ENCODE measurements at regions not wholly inside any gene's neighbourhood (a gene's known extent, or its start where the extent isn't known, plus 50 kb on each side); places are given as distances from the start of the nearest gene placed in this dataset.

DNA sequence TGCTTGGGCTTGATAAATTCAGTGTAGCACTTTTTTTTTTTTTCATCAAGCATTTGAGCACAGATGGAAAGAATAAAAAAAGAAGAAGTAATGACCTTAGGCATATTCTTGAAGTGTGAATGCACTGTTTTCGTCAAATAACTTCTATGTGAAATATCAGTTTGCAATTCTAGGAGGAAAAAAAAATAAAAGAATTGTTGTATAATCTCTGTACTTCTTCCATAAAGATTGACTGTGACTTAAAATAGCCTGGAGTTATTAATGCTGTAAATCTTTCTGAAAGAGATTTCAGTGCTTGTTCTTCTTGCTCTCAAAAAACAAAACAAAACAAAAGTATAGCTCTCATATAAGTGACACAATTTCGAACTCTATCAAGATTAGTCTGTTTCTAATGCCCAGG is 536.9 kb upstream of the ZNF608 start:
- H3K4me3 ChIP-seq (ENCODE audit: low read depth in 1 of 3, low read length in 3 of 3), result no peak overlapping the region
- no peaks in the 10 kb centered on the region for H3K36me3 ChIP-seq (ENCODE audit: control insufficient read depth in 4 of 4, insufficient read depth in 3 of 4, low read depth in 1 of 4, low read length in 3 of 4)
- no peaks in the 10 kb centered on the region for H3K9me3 ChIP-seq (ENCODE audit: control insufficient read depth in 4 of 4, low read length in 3 of 4)
- 83% methylated on average over 2 of the region's 2 CpGs for WGBS
- H3K27ac ChIP-seq (ENCODE audit: low read depth in 1 of 2, low read length in 2 of 2), result no peak overlapping the region
- H3K27me3 ChIP-seq (ENCODE audit: control insufficient read depth in 4 of 4, insufficient read depth in 4 of 4, low read length in 3 of 4), result no peaks in the 10 kb centered on the region
- TF ChIP-seq GABPA (IDR thresholded peaks at IDR 0.05 in 1 of 2, conservative IDR thresholded peaks at IDR 0.05 in 1 of 2), result no peak
- no peak for TF ChIP-seq YY1 (IDR thresholded peaks at IDR 0.05)
- no peak for TF ChIP-seq RAD21 (IDR thresholded peaks at IDR 0.05)
- no peak for TF ChIP-seq NR2F2 (IDR thresholded peaks at IDR 0.05)
- no peaks in the 10 kb centered on the region for H3K4me1 ChIP-seq (ENCODE audit: control insufficient read depth in 4 of 4, insufficient read depth in 4 of 4, low read length in 3 of 4)
- no peak overlapping the region for H3K9ac ChIP-seq (ENCODE audit: low read depth in 1 of 2, low read length in 2 of 2)
- DNase-seq (ENCODE audit: low spot score), result no peak

GRCh38 chr5:125286271-125286670 is 539.8 kb upstream of the ZNF608 start:
- DNase-seq (ENCODE audit: low spot score), result no peak
- no peak overlapping the region for H3K27ac ChIP-seq (ENCODE audit: low read depth in 1 of 2, low read length in 2 of 2)
- no peaks in the 10 kb centered on the region for H3K36me3 ChIP-seq (ENCODE audit: control insufficient read depth in 4 of 4, insufficient read depth in 3 of 4, low read depth in 1 of 4, low read length in 3 of 4)
- no peaks in the 10 kb centered on the region for H3K9me3 ChIP-seq (ENCODE audit: control insufficient read depth in 4 of 4, low read length in 3 of 4)
- H3K4me1 ChIP-seq (ENCODE audit: control insufficient read depth in 4 of 4, insufficient read depth in 4 of 4, low read length in 3 of 4), result peaks cover 6 to 20% (median 9%) of the 10 kb centered on the region in 4 donors
- no peak overlapping the region for H3K4me3 ChIP-seq (ENCODE audit: low read depth in 1 of 3, low read length in 3 of 3)
- WGBS, result 81% methylated on average over 4 of the region's 4 CpGs
- no peak overlapping the region for H3K9ac ChIP-seq (ENCODE audit: low read depth in 1 of 2, low read length in 2 of 2)
- no peaks in the 10 kb centered on the region for H3K27me3 ChIP-seq (ENCODE audit: control insufficient read depth in 4 of 4, insufficient read depth in 4 of 4, low read length in 3 of 4)
- TF ChIP-seq FOXA1 (IDR thresholded peaks at IDR 0.05), result no peak
- TF ChIP-seq HNF4G (IDR thresholded peaks at IDR 0.05), result no peak
- TF ChIP-seq SP1 (IDR thresholded peaks at IDR 0.05), result no peak
- TF ChIP-seq GABPA (IDR thresholded peaks at IDR 0.05 in 1 of 2, conservative IDR thresholded peaks at IDR 0.05 in 1 of 2), result no peak

DNA sequence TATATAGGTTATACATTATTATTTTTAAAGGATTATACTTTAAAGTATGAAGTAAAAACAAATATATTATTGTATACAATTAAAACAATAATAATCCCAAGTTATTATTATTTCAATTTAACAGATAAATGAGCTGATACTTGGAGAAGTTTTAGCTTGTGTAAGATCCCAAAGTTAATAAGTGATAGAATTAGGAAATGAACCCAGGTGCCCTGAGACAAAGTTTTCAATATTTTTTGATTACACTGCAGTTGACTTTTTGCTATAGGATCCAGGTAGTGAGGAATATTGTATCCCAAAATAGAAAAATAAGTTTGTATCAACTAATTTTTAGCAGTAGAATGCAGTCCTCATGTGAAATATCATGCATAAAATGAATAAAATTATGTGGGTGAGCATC is 543.2 kb upstream of the ZNF608 start:
- Histone ChIP-seq H3K4me3 (ENCODE audit: low read depth in 1 of 3, low read length in 3 of 3) (no peak overlapping the region), H3K27me3 (ENCODE audit: control insufficient read depth in 4 of 4, insufficient read depth in 4 of 4, low read length in 3 of 4) (no peaks in the 10 kb centered on the region), H3K9ac (ENCODE audit: low read depth in 1 of 2, low read length in 2 of 2) (no peak overlapping the region), H3K36me3 (ENCODE audit: control insufficient read depth in 4 of 4, insufficient read depth in 3 of 4, low read depth in 1 of 4, low read length in 3 of 4) (no peaks in the 10 kb centered on the region), H3K9me3 (ENCODE audit: control insufficient read depth in 4 of 4, low read length in 3 of 4) (no peaks in the 10 kb centered on the region), H3K4me1 (ENCODE audit: control insufficient read depth in 4 of 4, insufficient read depth in 4 of 4, low read length in 3 of 4) (peaks cover 6 to 25% (median 9%) of the 10 kb centered on the region in 4 donors), H3K27ac (ENCODE audit: low read depth in 1 of 2, low read length in 2 of 2) (no peak overlapping the region)
- TF ChIP-seq RAD21 (IDR thresholded peaks at IDR 0.05), result peak in 1 of 2 donors; percentile 13
- TF ChIP-seq JUND (IDR thresholded peaks at IDR 0.05), result no peak
- TF ChIP-seq, protein P1, sequence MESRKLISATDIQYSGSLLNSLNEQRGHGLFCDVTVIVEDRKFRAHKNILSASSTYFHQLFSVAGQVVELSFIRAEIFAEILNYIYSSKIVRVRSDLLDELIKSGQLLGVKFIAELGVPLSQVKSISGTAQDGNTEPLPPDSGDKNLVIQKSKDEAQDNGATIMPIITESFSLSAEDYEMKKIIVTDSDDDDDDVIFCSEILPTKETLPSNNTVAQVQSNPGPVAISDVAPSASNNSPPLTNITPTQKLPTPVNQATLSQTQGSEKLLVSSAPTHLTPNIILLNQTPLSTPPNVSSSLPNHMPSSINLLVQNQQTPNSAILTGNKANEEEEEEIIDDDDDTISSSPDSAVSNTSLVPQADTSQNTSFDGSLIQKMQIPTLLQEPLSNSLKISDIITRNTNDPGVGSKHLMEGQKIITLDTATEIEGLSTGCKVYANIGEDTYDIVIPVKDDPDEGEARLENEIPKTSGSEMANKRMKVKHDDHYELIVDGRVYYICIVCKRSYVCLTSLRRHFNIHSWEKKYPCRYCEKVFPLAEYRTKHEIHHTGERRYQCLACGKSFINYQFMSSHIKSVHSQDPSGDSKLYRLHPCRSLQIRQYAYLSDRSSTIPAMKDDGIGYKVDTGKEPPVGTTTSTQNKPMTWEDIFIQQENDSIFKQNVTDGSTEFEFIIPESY (IDR thresholded peaks at IDR 0.05), result no peak
- peak in 1 of 2 donors; percentile 36 for TF ChIP-seq RXRA (IDR thresholded peaks at IDR 0.05)
- DNase-seq (ENCODE audit: low spot score), result no peak

DNA sequence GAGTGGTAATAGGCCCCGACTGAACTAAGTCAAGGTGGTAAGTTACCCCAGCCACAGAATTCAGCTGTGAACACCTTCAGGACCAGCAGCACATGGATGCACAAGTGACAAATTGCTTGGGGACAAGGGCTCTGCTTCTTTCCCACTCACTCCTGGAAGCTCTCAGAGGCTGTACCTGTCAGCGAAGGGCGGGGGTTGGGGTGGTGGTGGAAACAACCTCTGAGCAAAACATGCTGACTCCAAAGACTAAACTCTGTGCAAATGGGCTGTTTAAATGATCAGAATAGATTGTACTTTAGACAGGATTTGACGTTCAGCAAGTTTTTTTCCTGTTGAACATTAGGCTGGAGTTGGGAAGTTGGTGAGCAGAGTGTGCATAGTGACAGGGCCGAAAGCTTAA is 544.5 kb upstream of the ZNF608 start:
- H3K27ac ChIP-seq (ENCODE audit: low read depth in 1 of 2, low read length in 2 of 2), result no peak overlapping the region
- H3K9me3 ChIP-seq (ENCODE audit: control insufficient read depth in 4 of 4, low read length in 3 of 4), result no peaks in the 10 kb centered on the region
- no peak for DNase-seq (ENCODE audit: low spot score)
- H3K4me1 ChIP-seq (ENCODE audit: control insufficient read depth in 4 of 4, insufficient read depth in 4 of 4, low read length in 3 of 4), result peaks cover 6 to 25% (median 9%) of the 10 kb centered on the region in 4 donors
- no peak overlapping the region for H3K9ac ChIP-seq (ENCODE audit: low read depth in 1 of 2, low read length in 2 of 2)
- H3K27me3 ChIP-seq (ENCODE audit: control insufficient read depth in 4 of 4, insufficient read depth in 4 of 4, low read length in 3 of 4), result no peaks in the 10 kb centered on the region
- WGBS, result 69% methylated on average over 5 of the region's 5 CpGs
- TF ChIP-seq REST (IDR thresholded peaks at IDR 0.05) (no peak), HNF4A (conservative IDR thresholded peaks at IDR 0.05) (peak in 1 of 2 donors; percentile 36)
- no peak overlapping the region for H3K4me3 ChIP-seq (ENCODE audit: low read depth in 1 of 3, low read length in 3 of 3)
- H3K36me3 ChIP-seq (ENCODE audit: control insufficient read depth in 4 of 4, insufficient read depth in 3 of 4, low read depth in 1 of 4, low read length in 3 of 4), result no peaks in the 10 kb centered on the region

All from liver (tissue), 7 donors.